ENCODE measurements at regions not wholly inside any gene's neighbourhood (a gene's known extent, or its start where the extent isn't known, plus 50 kb on each side); places are given as distances from the start of the nearest gene placed in this dataset.

DNA sequence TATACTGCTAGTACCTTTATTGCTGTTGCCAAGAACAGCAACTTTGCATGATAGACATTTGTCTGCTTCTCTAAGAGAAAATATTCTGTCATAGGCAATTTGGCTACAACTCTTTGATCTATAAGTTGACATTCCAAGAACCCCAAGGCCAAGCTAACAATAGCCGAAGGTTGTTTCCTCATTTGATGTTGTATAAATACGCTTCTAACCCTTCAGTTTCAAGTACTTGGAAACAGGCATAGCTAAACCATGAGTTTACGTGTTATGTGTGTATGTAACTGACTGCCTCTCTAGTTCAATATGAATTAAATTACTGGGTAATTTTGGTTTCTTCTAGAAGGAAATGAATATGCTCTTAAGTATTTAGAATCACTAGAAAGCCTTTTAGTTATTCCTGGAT is 1034.0 kb downstream of the TLE4 start:
- peaks cover 3% of the 10 kb centered on the region for H3K36me3 Mint-ChIP-seq (ENCODE audit: insufficient read depth)
- H3K4me1 Mint-ChIP-seq, result no peaks in the 10 kb centered on the region
- H3K9me3 Mint-ChIP-seq, result peaks cover 5% of the 10 kb centered on the region
- H3K4me3 Mint-ChIP-seq, result no peak overlapping the region
- H3K27ac Mint-ChIP-seq (ENCODE audit: low read depth), result no peak overlapping the region
- DNase-seq (ENCODE audit: low spot score in 2 of 2), result no peak
- no peak for ATAC-seq (replicated peaks; ENCODE audit: extremely low read depth, poor library complexity, severe bottlenecking)
- H3K27me3 Mint-ChIP-seq, result no peaks in the 10 kb centered on the region

DNA sequence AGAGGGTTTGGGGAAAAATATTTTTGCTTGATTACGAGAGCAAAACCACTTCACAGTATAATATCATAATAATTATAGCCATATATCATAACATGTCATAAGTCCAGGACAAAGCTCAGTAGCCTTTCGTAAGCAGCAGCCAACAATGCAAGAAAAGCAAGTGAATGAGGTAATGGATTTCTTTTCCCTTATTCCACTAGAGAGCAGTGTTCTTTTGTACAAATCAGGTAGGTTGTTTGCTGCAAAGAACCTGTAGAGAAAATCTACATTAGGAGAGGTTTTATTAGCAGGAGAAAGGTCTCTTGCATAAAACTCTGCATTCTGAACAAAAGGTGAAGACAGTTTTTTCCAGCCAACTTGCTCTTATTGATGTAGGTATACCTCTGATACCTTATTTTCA is 1033.4 kb downstream of the TLE4 start:
- Mint-ChIP-seq H3K4me1 (no peaks in the 10 kb centered on the region), H3K27ac (ENCODE audit: low read depth) (no peak overlapping the region), H3K36me3 (ENCODE audit: insufficient read depth) (peaks cover 3% of the 10 kb centered on the region), H3K4me3 (no peak overlapping the region), H3K9me3 (peaks cover 5% of the 10 kb centered on the region), H3K27me3 (no peaks in the 10 kb centered on the region)
- DNase-seq (ENCODE audit: low spot score in 2 of 2), result no peak
- no peak for ATAC-seq (replicated peaks; ENCODE audit: extremely low read depth, poor library complexity, severe bottlenecking)

DNA sequence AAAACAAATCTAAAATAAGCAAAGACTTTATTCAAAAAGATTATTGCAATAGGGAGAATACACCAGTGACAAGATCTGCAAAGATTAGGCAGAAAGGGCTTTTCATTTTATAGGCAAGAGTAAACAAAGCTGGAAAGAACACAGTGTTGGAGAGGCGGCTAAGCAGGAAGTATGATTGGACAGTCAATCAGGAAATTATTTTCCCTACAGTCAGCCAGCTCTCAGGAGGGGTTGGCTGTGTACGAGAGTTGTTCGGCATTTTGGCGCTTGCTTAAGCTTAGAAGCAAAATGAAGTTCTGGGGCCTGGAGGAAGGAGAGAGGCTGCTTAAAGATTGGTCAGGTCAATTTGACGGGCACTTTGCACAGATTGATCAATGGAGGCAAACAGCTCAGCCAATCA is 1030.5 kb downstream of the TLE4 start:
- Mint-ChIP-seq H3K4me3 (no peak overlapping the region), H3K27ac (ENCODE audit: low read depth) (no peak overlapping the region), H3K36me3 (ENCODE audit: insufficient read depth) (peaks cover 3% of the 10 kb centered on the region), H3K4me1 (no peaks in the 10 kb centered on the region), H3K27me3 (no peaks in the 10 kb centered on the region), H3K9me3 (peaks cover 14% of the 10 kb centered on the region)
- ATAC-seq (replicated peaks; ENCODE audit: extremely low read depth, poor library complexity, severe bottlenecking) (no peak), DNase-seq (ENCODE audit: low spot score in 2 of 2) (no peak)

DNA sequence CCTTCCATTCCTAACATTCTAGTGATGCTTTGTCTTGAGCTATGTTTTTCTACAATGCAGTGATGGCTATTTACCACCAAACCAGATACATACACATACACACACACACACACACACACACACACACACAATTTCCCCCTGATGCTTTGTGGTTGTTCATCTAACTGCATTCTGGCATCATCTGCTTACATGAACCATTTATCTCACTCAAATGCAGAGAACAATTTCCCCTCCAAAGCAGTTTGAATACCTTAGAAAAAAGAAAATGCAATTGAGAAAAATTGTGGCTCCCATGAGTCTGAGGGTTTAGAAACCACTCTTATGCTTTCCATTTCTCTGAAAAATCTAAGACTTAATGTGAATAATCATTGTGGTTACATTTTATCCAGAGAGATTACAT is 1024.8 kb downstream of the TLE4 start:
- Mint-ChIP-seq H3K4me1 (no peaks in the 10 kb centered on the region), H3K4me3 (no peak overlapping the region), H3K36me3 (ENCODE audit: insufficient read depth) (no peaks in the 10 kb centered on the region), H3K27ac (ENCODE audit: low read depth) (no peak overlapping the region), H3K27me3 (no peaks in the 10 kb centered on the region), H3K9me3 (peaks cover 17% of the 10 kb centered on the region)
- ATAC-seq (replicated peaks; ENCODE audit: extremely low read depth, poor library complexity, severe bottlenecking) (no peak), DNase-seq (ENCODE audit: low spot score in 2 of 2) (no peak)

DNA sequence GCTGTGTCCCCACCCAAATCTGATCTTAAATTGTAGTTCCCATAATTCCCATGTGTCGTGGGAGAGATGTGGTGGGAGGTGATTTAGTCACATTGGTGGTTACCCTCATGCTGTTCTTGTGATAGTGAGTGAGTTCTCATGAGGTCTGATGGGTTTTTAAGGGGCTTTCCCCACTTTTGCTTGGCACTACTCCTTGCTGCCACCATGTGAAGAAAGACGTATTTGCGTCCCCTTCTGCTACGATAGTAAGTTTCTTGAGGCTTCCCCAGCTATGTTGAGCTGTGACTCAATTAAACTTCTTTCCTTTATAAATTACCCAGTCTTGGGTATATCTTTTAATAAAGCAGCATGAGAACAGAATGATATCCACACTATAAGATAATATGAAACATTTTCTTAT is 1023.4 kb downstream of the TLE4 start:
- no peak for DNase-seq (ENCODE audit: low spot score in 2 of 2)
- H3K36me3 Mint-ChIP-seq (ENCODE audit: insufficient read depth), result no peaks in the 10 kb centered on the region
- no peak overlapping the region for H3K27ac Mint-ChIP-seq (ENCODE audit: low read depth)
- H3K27me3 Mint-ChIP-seq, result no peaks in the 10 kb centered on the region
- no peak for ATAC-seq (replicated peaks; ENCODE audit: extremely low read depth, poor library complexity, severe bottlenecking)
- H3K9me3 Mint-ChIP-seq, result peaks cover 17% of the 10 kb centered on the region
- H3K4me1 Mint-ChIP-seq, result no peaks in the 10 kb centered on the region
- H3K4me3 Mint-ChIP-seq, result no peak overlapping the region

DNA sequence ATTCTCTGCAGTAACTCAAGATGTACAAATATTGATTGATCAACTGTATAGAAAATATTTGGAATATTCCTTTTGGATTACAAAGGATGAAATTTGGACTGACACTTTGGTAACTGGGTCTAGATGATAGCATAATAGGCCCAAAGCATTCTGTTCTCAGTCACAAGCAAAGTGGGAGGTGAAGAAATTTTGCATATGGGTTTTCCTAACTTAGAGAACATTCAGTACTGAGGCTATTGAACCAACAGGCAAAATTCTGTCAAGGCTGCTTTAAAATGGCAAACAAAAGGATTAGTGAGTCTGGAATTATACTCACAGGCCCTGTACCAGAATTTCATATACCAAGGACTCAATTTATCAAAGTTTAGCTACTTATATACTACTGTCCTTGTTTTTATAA is 1020.6 kb downstream of the TLE4 start:
- ATAC-seq (replicated peaks; ENCODE audit: extremely low read depth, poor library complexity, severe bottlenecking), result no peak
- no peak for DNase-seq (ENCODE audit: low spot score in 2 of 2)
- Mint-ChIP-seq H3K4me1 (no peaks in the 10 kb centered on the region), H3K27ac (ENCODE audit: low read depth) (no peak overlapping the region), H3K4me3 (no peak overlapping the region), H3K9me3 (peaks cover 7% of the 10 kb centered on the region), H3K27me3 (no peaks in the 10 kb centered on the region), H3K36me3 (ENCODE audit: insufficient read depth) (no peaks in the 10 kb centered on the region)

DNA sequence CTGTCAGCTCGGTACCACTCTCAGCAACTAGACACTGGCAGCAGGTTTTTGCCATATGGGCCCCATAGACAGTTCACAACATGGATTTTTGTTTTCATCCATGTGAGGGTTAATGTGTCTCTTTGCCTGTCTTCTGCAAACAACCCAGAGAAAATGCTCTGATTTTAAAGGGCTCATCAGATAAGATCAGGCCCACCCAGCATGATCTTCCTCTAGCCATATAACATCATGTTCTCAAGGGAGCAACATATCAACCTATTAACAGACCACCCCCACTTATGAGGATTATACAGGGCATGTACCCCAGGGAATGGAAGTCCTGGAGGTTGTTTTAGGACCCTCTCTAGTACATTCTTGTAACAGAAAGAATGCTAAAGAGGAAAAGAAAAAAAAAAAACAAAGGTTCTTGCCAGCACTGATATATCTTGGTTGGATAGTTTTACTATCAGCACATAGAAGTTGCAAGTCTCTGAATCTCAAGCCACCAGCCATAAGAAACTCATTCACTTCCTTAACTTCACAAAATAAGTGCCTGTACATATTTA is 1015.1 kb downstream of the TLE4 start:
- Mint-ChIP-seq H3K27me3 (no peaks in the 10 kb centered on the region), H3K36me3 (ENCODE audit: insufficient read depth) (no peaks in the 10 kb centered on the region), H3K4me3 (no peak overlapping the region), H3K27ac (ENCODE audit: low read depth) (no peak overlapping the region), H3K9me3 (peaks cover 6% of the 10 kb centered on the region), H3K4me1 (no peaks in the 10 kb centered on the region)
- DNase-seq (ENCODE audit: low spot score in 2 of 2), result no peak
- no peak for ATAC-seq (replicated peaks; ENCODE audit: extremely low read depth, poor library complexity, severe bottlenecking)

DNA sequence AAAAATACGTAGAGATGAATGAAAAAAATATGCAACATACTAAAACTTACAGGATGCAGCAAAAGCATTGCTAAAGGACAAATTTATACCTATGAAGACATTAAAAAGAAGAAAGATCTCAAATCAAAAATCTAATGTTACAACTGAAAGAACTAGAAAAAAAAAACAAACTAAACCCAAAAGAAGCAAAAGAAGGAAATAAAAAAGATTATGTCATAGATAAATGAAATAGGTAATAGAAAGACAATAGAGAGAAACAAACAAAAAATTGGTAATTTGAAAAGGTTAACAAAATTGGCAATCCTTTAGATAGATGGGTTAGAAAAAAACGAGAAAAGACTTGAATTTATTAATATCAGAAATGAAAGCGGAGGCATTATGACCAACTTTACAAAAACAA is 1000.2 kb downstream of the TLE4 start:
- Mint-ChIP-seq H3K4me1 (no peaks in the 10 kb centered on the region), H3K36me3 (ENCODE audit: insufficient read depth) (no peaks in the 10 kb centered on the region), H3K4me3 (no peak overlapping the region), H3K27me3 (no peaks in the 10 kb centered on the region), H3K9me3 (peaks cover 47% of the 10 kb centered on the region), H3K27ac (ENCODE audit: low read depth) (no peak overlapping the region)
- ATAC-seq (replicated peaks; ENCODE audit: extremely low read depth, poor library complexity, severe bottlenecking) (no peak), DNase-seq (ENCODE audit: low spot score in 2 of 2) (no peak)

DNA sequence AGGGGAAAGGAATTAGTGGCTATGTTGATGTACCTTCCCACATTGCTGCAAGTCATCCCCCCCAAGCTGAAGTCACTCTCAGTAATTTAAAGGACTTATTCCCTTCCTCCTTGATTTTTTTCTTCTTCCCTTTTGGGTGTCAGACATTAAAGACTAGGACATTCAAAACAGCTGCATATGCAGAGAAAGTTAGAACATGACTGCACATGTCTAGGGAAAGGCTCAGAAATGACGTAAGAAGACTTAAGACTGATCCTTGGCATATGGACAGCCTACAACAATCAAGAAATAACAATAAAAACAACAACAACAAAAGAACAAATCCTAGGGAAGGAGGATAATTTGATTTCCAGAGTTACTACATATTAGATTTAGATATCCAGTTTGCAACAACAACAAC is 997.5 kb downstream of the TLE4 start:
- no peaks in the 10 kb centered on the region for H3K36me3 Mint-ChIP-seq (ENCODE audit: insufficient read depth)
- no peak overlapping the region for H3K4me3 Mint-ChIP-seq
- H3K27me3 Mint-ChIP-seq, result no peaks in the 10 kb centered on the region
- DNase-seq (ENCODE audit: low spot score in 2 of 2) (no peak), ATAC-seq (replicated peaks; ENCODE audit: extremely low read depth, poor library complexity, severe bottlenecking) (no peak)
- no peak overlapping the region for H3K27ac Mint-ChIP-seq (ENCODE audit: low read depth)
- H3K9me3 Mint-ChIP-seq, result peaks cover 36% of the 10 kb centered on the region
- no peaks in the 10 kb centered on the region for H3K4me1 Mint-ChIP-seq

DNA sequence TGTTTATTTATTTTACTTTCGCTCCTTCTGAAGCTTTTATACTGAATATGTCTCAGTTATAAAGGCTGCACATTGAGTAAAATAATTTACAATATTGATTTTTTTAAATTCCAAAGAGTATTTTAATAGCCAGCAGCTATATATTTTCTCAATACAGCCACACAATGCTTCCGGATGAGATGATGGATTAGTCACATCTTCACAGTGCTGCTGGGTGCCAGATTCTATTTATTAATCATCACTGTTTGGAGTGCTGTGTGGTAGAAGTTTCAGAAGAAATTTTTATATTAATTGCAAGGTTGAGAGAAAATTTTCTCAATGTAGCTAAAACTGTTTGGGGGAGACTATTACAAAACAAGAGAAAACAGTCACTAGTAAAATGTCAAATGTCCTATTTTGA is 989.8 kb downstream of the TLE4 start:
- DNase-seq (ENCODE audit: low spot score in 2 of 2), result no peak
- H3K9me3 Mint-ChIP-seq, result peaks cover 17% of the 10 kb centered on the region

DNA sequence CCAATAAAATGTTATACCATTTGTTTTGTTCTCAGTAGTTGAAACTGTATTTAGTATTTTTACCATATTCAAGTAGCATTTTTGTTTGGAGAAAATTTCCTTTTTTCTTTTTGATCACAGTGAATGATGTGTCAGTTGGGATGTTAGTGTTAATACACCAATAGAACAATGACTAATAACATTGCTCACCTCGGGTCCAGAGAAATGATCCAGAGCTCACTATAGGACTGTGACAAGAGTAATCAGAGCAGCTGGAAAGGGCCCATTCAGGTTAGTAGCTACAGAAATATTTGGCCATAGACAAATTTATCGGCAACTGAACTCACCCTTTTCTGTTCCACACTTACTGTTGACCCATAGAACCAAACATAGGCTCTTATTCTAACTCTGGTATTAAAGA is 989.2 kb downstream of the TLE4 start:
- Mint-ChIP-seq H3K27ac (ENCODE audit: low read depth) (no peak overlapping the region), H3K4me1 (no peaks in the 10 kb centered on the region), H3K4me3 (no peak overlapping the region), H3K27me3 (no peaks in the 10 kb centered on the region), H3K36me3 (ENCODE audit: insufficient read depth) (no peaks in the 10 kb centered on the region), H3K9me3 (peaks cover 18% of the 10 kb centered on the region)
- ATAC-seq (replicated peaks; ENCODE audit: extremely low read depth, poor library complexity, severe bottlenecking) (no peak), DNase-seq (ENCODE audit: low spot score in 2 of 2) (no peak)

More for the DNA sequence above, 989.8 kb downstream of the TLE4 start:
- Mint-ChIP-seq H3K4me3 (no peak overlapping the region), H3K4me1 (no peaks in the 10 kb centered on the region), H3K27ac (ENCODE audit: low read depth) (no peak overlapping the region), H3K27me3 (no peaks in the 10 kb centered on the region), H3K36me3 (ENCODE audit: insufficient read depth) (no peaks in the 10 kb centered on the region)
- no peak for ATAC-seq (replicated peaks; ENCODE audit: extremely low read depth, poor library complexity, severe bottlenecking)

DNA sequence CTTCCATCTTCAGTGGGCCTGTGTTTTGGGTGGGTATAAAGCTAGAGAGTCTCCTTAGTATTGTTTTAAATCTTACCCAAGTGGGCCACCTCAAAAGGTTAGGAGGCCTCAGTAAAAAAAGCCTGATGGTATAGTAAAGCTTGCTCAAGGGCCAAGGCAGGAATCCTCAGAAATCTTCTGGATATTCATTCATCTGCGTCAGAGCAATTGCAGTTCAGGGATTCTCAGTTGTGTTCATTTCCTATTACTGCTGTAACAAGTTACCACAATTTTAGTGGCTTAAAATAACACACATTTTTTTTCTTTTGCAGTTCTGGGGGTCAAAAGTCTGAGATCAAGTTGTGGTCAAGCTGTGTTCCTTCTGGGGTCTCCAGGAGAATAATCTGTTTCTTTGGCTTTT is 985.5 kb downstream of the TLE4 start:
- Mint-ChIP-seq H3K27me3 (no peaks in the 10 kb centered on the region), H3K4me3 (no peak overlapping the region), H3K27ac (ENCODE audit: low read depth) (no peak overlapping the region)

DNA sequence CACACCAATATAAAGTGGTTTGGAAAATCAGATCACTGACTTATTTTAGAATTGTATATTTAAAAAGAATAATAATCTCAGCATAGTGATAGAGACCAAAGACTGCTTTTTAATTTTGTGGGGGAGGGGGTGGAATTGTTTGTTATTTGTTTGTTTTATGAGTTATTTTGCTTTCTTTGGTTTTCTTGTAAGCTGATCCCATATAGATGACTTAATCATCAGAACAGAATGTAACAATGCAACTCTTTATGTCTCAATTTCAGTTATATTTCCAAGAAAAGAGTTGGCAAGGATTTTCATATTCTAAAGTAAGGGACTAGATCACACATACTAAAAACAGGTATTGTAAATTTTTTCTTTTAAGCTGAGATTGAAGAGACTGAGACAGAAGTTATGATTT is 984.9 kb downstream of the TLE4 start:
- Mint-ChIP-seq H3K36me3 (ENCODE audit: insufficient read depth) (no peaks in the 10 kb centered on the region), H3K27me3 (no peaks in the 10 kb centered on the region), H3K9me3 (peaks cover 13% of the 10 kb centered on the region), H3K27ac (ENCODE audit: low read depth) (no peak overlapping the region), H3K4me1 (no peaks in the 10 kb centered on the region), H3K4me3 (no peak overlapping the region)
- ATAC-seq (replicated peaks; ENCODE audit: extremely low read depth, poor library complexity, severe bottlenecking) (no peak), DNase-seq (ENCODE audit: low spot score in 2 of 2) (no peak)

More for the DNA sequence above, 985.5 kb downstream of the TLE4 start:
- H3K4me1 Mint-ChIP-seq, result no peaks in the 10 kb centered on the region
- ATAC-seq (replicated peaks; ENCODE audit: extremely low read depth, poor library complexity, severe bottlenecking), result no peak
- no peak for DNase-seq (ENCODE audit: low spot score in 2 of 2)
- peaks cover 13% of the 10 kb centered on the region for H3K9me3 Mint-ChIP-seq
- H3K36me3 Mint-ChIP-seq (ENCODE audit: insufficient read depth), result no peaks in the 10 kb centered on the region

DNA sequence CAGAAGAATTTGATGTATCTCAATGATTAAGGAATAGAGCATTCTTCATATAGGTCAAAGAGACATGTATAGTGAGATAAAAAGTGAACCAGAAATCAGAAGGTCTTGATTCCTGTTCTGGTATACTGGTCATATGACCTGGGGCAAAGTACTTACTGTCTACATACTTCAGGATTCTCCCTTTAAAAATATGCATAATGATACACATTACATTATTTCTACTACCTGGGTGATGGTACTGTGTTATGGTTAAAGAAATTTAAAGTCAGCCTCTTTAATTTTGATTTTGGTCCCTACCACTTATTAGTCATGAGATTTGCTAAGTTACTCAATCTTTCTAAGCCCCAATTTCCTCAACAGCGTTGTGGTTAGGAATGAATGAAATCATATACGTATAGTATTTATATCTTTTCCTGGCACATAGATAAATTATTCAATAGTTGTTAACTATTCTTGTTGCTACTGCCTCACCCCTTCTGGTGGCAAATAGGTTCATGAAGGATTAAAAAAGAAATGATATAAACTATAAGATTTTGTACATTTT is 984.1 kb downstream of the TLE4 start:
- no peak for ATAC-seq (replicated peaks; ENCODE audit: extremely low read depth, poor library complexity, severe bottlenecking)
- DNase-seq (ENCODE audit: low spot score in 2 of 2), result no peak

More for the DNA sequence above, 984.1 kb downstream of the TLE4 start:
- H3K27ac Mint-ChIP-seq (ENCODE audit: low read depth), result no peak overlapping the region
- no peaks in the 10 kb centered on the region for H3K27me3 Mint-ChIP-seq
- no peak overlapping the region for H3K4me3 Mint-ChIP-seq
- no peaks in the 10 kb centered on the region for H3K4me1 Mint-ChIP-seq
- peaks cover 13% of the 10 kb centered on the region for H3K9me3 Mint-ChIP-seq
- H3K36me3 Mint-ChIP-seq (ENCODE audit: insufficient read depth), result no peaks in the 10 kb centered on the region

All from central memory CD8-positive, alpha-beta T cell (primary cell).